ENCODE measurements at regions not wholly inside any gene's neighbourhood (a gene's known extent, or its start where the extent isn't known, plus 50 kb on each side); places are given as distances from the start of the nearest gene placed in this dataset.

DNA sequence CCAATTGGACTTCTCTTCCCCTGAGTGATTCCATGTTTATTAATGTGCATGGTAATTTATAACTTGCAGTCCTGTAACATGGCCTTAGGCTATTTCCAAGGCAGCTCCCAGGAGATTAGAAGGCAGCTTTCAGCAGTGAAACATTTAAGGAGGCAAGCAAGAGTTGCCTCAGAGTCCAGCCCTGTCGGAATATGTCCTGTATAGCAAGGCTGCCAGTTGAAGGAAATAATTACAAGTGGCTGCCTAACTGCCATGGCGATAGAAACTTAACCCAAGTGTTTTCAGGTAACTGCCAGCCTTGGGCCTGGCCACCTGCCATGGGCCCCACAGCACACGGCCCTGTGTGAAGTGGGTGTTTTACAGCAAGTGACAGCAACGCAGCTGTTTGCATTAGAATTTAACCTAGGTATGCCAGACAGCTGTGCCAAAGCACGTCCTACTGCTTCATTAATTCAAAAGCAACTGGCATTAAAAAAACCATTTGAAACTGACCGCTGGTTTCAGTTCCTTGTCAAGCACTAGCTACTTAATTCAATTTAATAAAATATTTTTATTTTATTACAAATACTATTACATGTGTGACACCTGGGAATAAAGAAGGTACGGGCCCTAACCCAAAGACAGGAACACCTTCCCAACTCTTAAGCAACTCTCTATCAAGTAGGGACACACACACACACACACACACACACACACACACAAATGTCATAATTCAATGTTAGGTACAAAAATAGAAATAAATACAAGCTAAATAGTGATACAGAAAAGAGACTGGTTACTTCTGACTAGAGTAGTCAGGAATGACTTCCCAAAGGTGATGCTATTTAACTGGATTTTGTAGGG lies 151.8 kb upstream of the HEY2 start:
- no peak for TF ChIP-seq POLR2A (IDR thresholded peaks at IDR 0.05)
- TF ChIP-seq, protein P1, sequence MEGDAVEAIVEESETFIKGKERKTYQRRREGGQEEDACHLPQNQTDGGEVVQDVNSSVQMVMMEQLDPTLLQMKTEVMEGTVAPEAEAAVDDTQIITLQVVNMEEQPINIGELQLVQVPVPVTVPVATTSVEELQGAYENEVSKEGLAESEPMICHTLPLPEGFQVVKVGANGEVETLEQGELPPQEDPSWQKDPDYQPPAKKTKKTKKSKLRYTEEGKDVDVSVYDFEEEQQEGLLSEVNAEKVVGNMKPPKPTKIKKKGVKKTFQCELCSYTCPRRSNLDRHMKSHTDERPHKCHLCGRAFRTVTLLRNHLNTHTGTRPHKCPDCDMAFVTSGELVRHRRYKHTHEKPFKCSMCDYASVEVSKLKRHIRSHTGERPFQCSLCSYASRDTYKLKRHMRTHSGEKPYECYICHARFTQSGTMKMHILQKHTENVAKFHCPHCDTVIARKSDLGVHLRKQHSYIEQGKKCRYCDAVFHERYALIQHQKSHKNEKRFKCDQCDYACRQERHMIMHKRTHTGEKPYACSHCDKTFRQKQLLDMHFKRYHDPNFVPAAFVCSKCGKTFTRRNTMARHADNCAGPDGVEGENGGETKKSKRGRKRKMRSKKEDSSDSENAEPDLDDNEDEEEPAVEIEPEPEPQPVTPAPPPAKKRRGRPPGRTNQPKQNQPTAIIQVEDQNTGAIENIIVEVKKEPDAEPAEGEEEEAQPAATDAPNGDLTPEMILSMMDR (IDR thresholded peaks at IDR 0.05), result no peak
